Activated CD8-positive, alpha-beta T cell treated with anti-CD3 and anti-CD28 coated beads for 36 hours (primary cell): ENCODE measurements at regions not wholly inside any gene's neighbourhood (a gene's known extent, or its start where the extent isn't known, plus 50 kb on each side); places are given as distances from the start of the nearest gene placed in this dataset.
"Not testable (repeated sequence)": the region's sequence is repeated elsewhere in the genome, so short reads cannot be mapped to it uniquely, and the experiment has no call there.

Experiments used
- ATAC-seq: fragments of 200-7000 bp; cut with Tn5 transposase; one replicate; pipeline ENCODE4 v1.10.0; 2021; ENCODE audit warnings: mild to moderate bottlenecking, moderate library complexity
- CTCF ChIA-PET: fragments of 350-600 bp; sonication (Branson Sonifier 250); formaldehyde crosslinking; loops from one replicate; lab custom pipeline; 2021; ENCODE audit warnings: antibody characterized with exemption; lab: Charles Lee
- POLR2A ChIA-PET: fragments of 350-600 bp; sonication (Branson Sonifier 250); formaldehyde crosslinking; loops from one replicate; lab custom pipeline; 2021; ENCODE audit warnings: antibody characterized with exemption; lab: Charles Lee
- DNase-seq: peaks from one replicate; pipeline ENCODE4 v3.0.0-alpha.2; 2020
- H3K27ac Mint-ChIP-seq: one replicate; pipeline ENCODE4 v1.8.0; 2021; ENCODE audit warnings: mild to moderate bottlenecking, mixed read lengths
- H3K27me3 Mint-ChIP-seq: one replicate; pipeline ENCODE4 v1.8.0; 2021; ENCODE audit warnings: mixed read lengths
- H3K36me3 Mint-ChIP-seq: one replicate; pipeline ENCODE4 v1.8.0; 2021; ENCODE audit warnings: low read depth, mixed read lengths
- H3K4me1 Mint-ChIP-seq: one replicate; pipeline ENCODE4 v1.8.0; 2021; ENCODE audit warnings: low read depth, mixed read lengths
- H3K4me3 Mint-ChIP-seq: one replicate; pipeline ENCODE4 v1.8.0; 2021; ENCODE audit warnings: mild to moderate bottlenecking, moderate library complexity, mixed read lengths
- H3K9me3 Mint-ChIP-seq: one replicate; pipeline ENCODE4 v1.8.0; 2021; ENCODE audit warnings: mixed read lengths
- CTCF ChIP-seq: fragments of 200-600 bp; IDR thresholded peaks from one replicate; pipeline ENCODE4 v1.8.0; 2022; ENCODE audit warnings: antibody characterized with exemption, mild to moderate bottlenecking
- intact Hi-C: fragments of 100-400 bp; cut with micrococcal nuclease; formaldehyde crosslinking; loops from one replicate; pipeline ENCODE4 v1.10.0; 2022

- DNase-seq (no peak), ATAC-seq (no peak)
- POLR2A ChIA-PET, result no interaction called here
- Mint-ChIP-seq H3K27me3 (peaks cover 15% of the 10 kb centered on the region), H3K36me3 (no peaks in the 10 kb centered on the region), H3K27ac (no peak overlapping the region), H3K9me3 (no peaks in the 10 kb centered on the region), H3K4me1 (peaks cover 2% of the 10 kb centered on the region), H3K4me3 (no peak overlapping the region)
- CTCF ChIA-PET, result no interaction called here
- TF ChIP-seq CTCF, result no peak
- intact Hi-C loops, result no loop called here
These were observed 85.1 kb upstream of the LCORL start for GRCh38 chr4:18106620-18107019.

- TF ChIP-seq CTCF, result no peak
- intact Hi-C loops, result no loop called here
- CTCF ChIA-PET, result no interaction called here
- ATAC-seq, result no peak
- H3K27ac Mint-ChIP-seq, result no peak overlapping the region
- DNase-seq, result no peak
- no peaks in the 10 kb centered on the region for H3K36me3 Mint-ChIP-seq
- peaks cover 14% of the 10 kb centered on the region for H3K27me3 Mint-ChIP-seq
- peaks cover 2% of the 10 kb centered on the region for H3K4me1 Mint-ChIP-seq
- POLR2A ChIA-PET, result no interaction called here
- H3K9me3 Mint-ChIP-seq, result no peaks in the 10 kb centered on the region
- H3K4me3 Mint-ChIP-seq, result no peak overlapping the region
These were observed 83.8 kb upstream of the LCORL start for GRCh38 chr4:18105030-18106011.

GRCh38 chr4:18103876-18104605 lies 82.5 kb upstream of the LCORL start:
- no peaks in the 10 kb centered on the region for H3K9me3 Mint-ChIP-seq
- TF ChIP-seq CTCF, result no peak
- peaks cover 2% of the 10 kb centered on the region for H3K4me1 Mint-ChIP-seq
- intact Hi-C loops, result no loop called here
- POLR2A ChIA-PET, result no interaction called here
- H3K36me3 Mint-ChIP-seq, result no peaks in the 10 kb centered on the region
- ATAC-seq (no peak), DNase-seq (no peak)
- H3K27me3 Mint-ChIP-seq, result peaks cover 15% of the 10 kb centered on the region
- H3K4me3 Mint-ChIP-seq, result no peak overlapping the region
- CTCF ChIA-PET, result no interaction called here
- H3K27ac Mint-ChIP-seq, result no peak overlapping the region

GRCh38 chr4:18100657-18101056 lies 79.1 kb upstream of the LCORL start:
- intact Hi-C loops, result no loop called here
- ChIA-PET CTCF (no interaction called here), POLR2A (no interaction called here)
- peaks cover 11% of the 10 kb centered on the region for H3K27me3 Mint-ChIP-seq
- DNase-seq (no peak), ATAC-seq (no peak)
- H3K36me3 Mint-ChIP-seq, result no peaks in the 10 kb centered on the region
- peaks cover 2% of the 10 kb centered on the region for H3K4me1 Mint-ChIP-seq
- TF ChIP-seq CTCF, result no peak
- no peak overlapping the region for H3K27ac Mint-ChIP-seq
- no peaks in the 10 kb centered on the region for H3K9me3 Mint-ChIP-seq
- no peak overlapping the region for H3K4me3 Mint-ChIP-seq

- DNase-seq, H3K4me1 Mint-ChIP-seq, ATAC-seq, POLR2A ChIA-PET, intact Hi-C loops, H3K27ac Mint-ChIP-seq, H3K36me3 Mint-ChIP-seq, CTCF ChIA-PET, H3K4me3 Mint-ChIP-seq, H3K9me3 Mint-ChIP-seq: not testable (repeated sequence)
- peaks cover 19% of the 10 kb centered on the region for H3K27me3 Mint-ChIP-seq
These were observed 68.9 kb upstream of the LCORL start for GRCh38 chr4:18090447-18090846.
